A549 (cell line): ENCODE measurements at regions not wholly inside any gene's neighbourhood (a gene's known extent, or its start where the extent isn't known, plus 50 kb on each side); places are given as distances from the start of the nearest gene placed in this dataset.

Experiments
- ATAC-seq, 2 experiments: fragments of 200-7000 bp in 1 of 2; fragments of >200 bp in 1 of 2; cut with Nextera tagmentation in 1 of 2; cut with Tn5 transposase in 1 of 2; 3 replicates each; pipeline versions ENCODE4 v1.8.0 to v1.9.1; 2018 to 2020; ENCODE audit warnings: mild to moderate bottlenecking in 1 of 2, moderate library complexity in 1 of 2
- CTCF ChIA-PET: fragments of 300-600 bp; sonication (Branson Sonifier 250); formaldehyde crosslinking; extraction: SDS; loops from one replicate; lab custom pipeline; 2021; ENCODE audit warnings: antibody characterized with exemption, inconsistent platforms; lab: Yijun Ruan, JAX
- POLR2A ChIA-PET: fragments of 350-600 bp; formaldehyde crosslinking; extraction: SDS; loops from one replicate; lab custom pipeline; 2021; ENCODE audit warnings: antibody characterized with exemption, inconsistent platforms; lab: Yijun Ruan, JAX
- DNase-seq, 2 experiments: peaks; one replicate each; pipeline versions ENCODE4 v3.0.0 to v3.0.0-alpha.2; 2011 to 2016; ENCODE audit warnings: low read depth in 1 of 2, low spot score in 1 of 2
- FAIRE-seq: peaks from 2 replicates; lab custom pipeline; 2011; peaks lifted over from hg19 to GRCh38; lab: Jason Lieb, UNC
- H3K27ac ChIP-seq, 2 experiments: fragments of >200 bp; sonication (Bioruptor Twin); formaldehyde crosslinking; 3 replicates each; pipeline ENCODE4 v1.5.1; 2016 to 2017
- H3K4me1 ChIP-seq: fragments of >200 bp; sonication (Bioruptor Twin); formaldehyde crosslinking; 3 replicates; pipeline ENCODE4 v1.6.1; 2016
- H3K4me2 ChIP-seq: fragments of >200 bp; sonication (Bioruptor Twin); formaldehyde crosslinking; 3 replicates; pipeline ENCODE4 v1.6.1; 2016
- H3K4me3 ChIP-seq: fragments of >200 bp; sonication (Bioruptor Twin); formaldehyde crosslinking; 3 replicates; pipeline ENCODE4 v1.5.1; 2016
- H3K9me3 ChIP-seq: fragments of >200 bp; sonication (Bioruptor Twin); formaldehyde crosslinking; 3 replicates; pipeline ENCODE4 v1.6.1; 2016
- BCL3 ChIP-seq: fragments of >200 bp; sonication (Bioruptor Twin); formaldehyde crosslinking; IDR thresholded peaks from 3 replicates; pipeline ENCODE4 v1.6.1; 2016
- CBX2 ChIP-seq: fragments of 200-600 bp; sonication (generic); IDR thresholded peaks from 2 replicates; pipeline ENCODE4 v1.6.1; 2016; ENCODE audit warnings: low read depth, mild to moderate bottlenecking, borderline replicate concordance
- CBX8 ChIP-seq: fragments of 200-600 bp; sonication (generic); IDR thresholded peaks from 2 replicates; pipeline ENCODE4 v1.6.1; 2016
- CHD2 ChIP-seq: fragments of 150-350 bp; IDR thresholded peaks from 2 replicates; pipeline ENCODE4 v1.6.1; 2014; ENCODE audit warnings: low read length; ENCODE audit not compliant: partially characterized antibody
- CTCF ChIP-seq: fragments of >200 bp; sonication (Bioruptor Twin); formaldehyde crosslinking; IDR thresholded peaks from 3 replicates; pipeline ENCODE4 v1.5.1; 2016
- EHF ChIP-seq: fragments of 250-450 bp; sonication (Bioruptor Pico); IDR thresholded peaks from 2 replicates; pipeline ENCODE4 v1.5.0; 2020; ENCODE audit warnings: mild to moderate bottlenecking
- HES2 ChIP-seq: fragments of >200 bp; sonication (Bioruptor Twin); formaldehyde crosslinking; IDR thresholded peaks from 2 replicates; pipeline ENCODE4 v1.6.1; 2016
- HEYL ChIP-seq: fragments of 250-450 bp; sonication (Bioruptor Pico); IDR thresholded peaks from 2 replicates; pipeline ENCODE4 v1.8.0; 2021; ENCODE audit warnings: mild to moderate bottlenecking, moderate library complexity
- HOXB13 ChIP-seq: fragments of 250-450 bp; sonication (Bioruptor Pico); IDR thresholded peaks from 2 replicates; pipeline ENCODE4 v1.5.0; 2020; ENCODE audit warnings: low read depth, mild to moderate bottlenecking, moderate library complexity
- HOXB5 ChIP-seq: fragments of 250-450 bp; sonication (Bioruptor Pico); IDR thresholded peaks from 2 replicates; pipeline ENCODE4 v1.5.0; 2020; ENCODE audit warnings: mild to moderate bottlenecking, moderate library complexity
- JUN ChIP-seq, 2 experiments: fragments of >200 bp; sonication (Bioruptor Twin); formaldehyde crosslinking; IDR thresholded peaks; 2 replicates in 1 of 2; 3 replicates in 1 of 2; pipeline ENCODE4 v1.6.1; 2016 to 2017
- KDM1A ChIP-seq: fragments of 200-600 bp; sonication (generic); IDR thresholded peaks from 2 replicates; pipeline ENCODE4 v1.6.1; 2016; ENCODE audit warnings: low read depth, mild to moderate bottlenecking
- KDM5A ChIP-seq: fragments of 200-600 bp; sonication (generic); IDR thresholded peaks from 2 replicates; pipeline ENCODE4 v1.6.1; 2016; ENCODE audit warnings: antibody characterized with exemption, mild to moderate bottlenecking
- MYC ChIP-seq: IDR thresholded peaks from 2 replicates; pipeline ENCODE4 v1.6.1; 2012; ENCODE audit warnings: mild to moderate bottlenecking, inconsistent platforms, low read length, improper control_type of control experiment, borderline replicate concordance
- NPAS2 ChIP-seq: fragments of 250-450 bp; sonication (Bioruptor Pico); IDR thresholded peaks from 2 replicates; pipeline ENCODE4 v1.8.0; 2022; ENCODE audit warnings: mild to moderate bottlenecking, moderate library complexity, borderline replicate concordance
- PHF8 ChIP-seq: fragments of 200-600 bp; sonication (generic); IDR thresholded peaks from 2 replicates; pipeline ENCODE4 v1.6.1; 2016; ENCODE audit warnings: low read depth, mild to moderate bottlenecking, antibody characterized with exemption, moderate library complexity, borderline replicate concordance
- POLR2A ChIP-seq: IDR thresholded peaks from 2 replicates; pipeline ENCODE4 v1.6.1; 2012; ENCODE audit warnings: mild to moderate bottlenecking, low read length
- RCOR1 ChIP-seq: fragments of 150-350 bp; IDR thresholded peaks from 2 replicates; pipeline ENCODE4 v1.6.1; 2014; ENCODE audit warnings: antibody characterized with exemption, low read length, low read depth
- RNF2 ChIP-seq: fragments of 200-600 bp; sonication (generic); IDR thresholded peaks from 2 replicates; pipeline ENCODE4 v1.6.1; 2016; ENCODE audit warnings: low read depth, mild to moderate bottlenecking, antibody characterized with exemption, moderate library complexity, borderline replicate concordance
- SMC3 ChIP-seq: fragments of >200 bp; sonication (Bioruptor Twin); formaldehyde crosslinking; IDR thresholded peaks from 3 replicates; pipeline ENCODE4 v1.6.1; 2018; ENCODE audit warnings: inconsistent platforms
- ZC3H11A ChIP-seq: fragments of 450-650 bp; IDR thresholded peaks from 2 replicates; pipeline ENCODE4 v1.6.1; 2014; ENCODE audit warnings: antibody characterized with exemption, mild to moderate bottlenecking
- ZFP36 ChIP-seq: fragments of 450-650 bp; IDR thresholded peaks from 2 replicates; pipeline ENCODE4 v1.6.1; 2014; ENCODE audit warnings: borderline replicate concordance; ENCODE audit not compliant: partially characterized antibody
- ZSCAN20 ChIP-seq: fragments of 250-450 bp; sonication (Bioruptor Pico); IDR thresholded peaks from 2 replicates; pipeline ENCODE4 v1.8.0; 2022; ENCODE audit warnings: mild to moderate bottlenecking, moderate library complexity
- WGBS: methylation state at CpG from one replicate; pipeline ENCODE4 v1.1.6; 2017; ENCODE audit errors: missing lambda C conversion rate; 5-methylcytosine and 5-hydroxymethylcytosine counted together
- TF ChIP-seq, protein P1 (sequence below): fragments of 450-650 bp; IDR thresholded peaks from 2 replicates; pipeline ENCODE4 v1.6.1; 2014; ENCODE audit warnings: antibody characterized with exemption
- TF ChIP-seq, protein P2 (sequence below): IDR thresholded peaks from 2 replicates; pipeline ENCODE4 v1.6.1; 2012

- no peak for TF ChIP-seq HEYL (CRISPR knock-in tag)
- TF ChIP-seq NPAS2 (CRISPR knock-in tag), result no peak
- TF ChIP-seq HES2, result no peak
- TF ChIP-seq KDM5A, result no peak
- TF ChIP-seq, protein P1, sequence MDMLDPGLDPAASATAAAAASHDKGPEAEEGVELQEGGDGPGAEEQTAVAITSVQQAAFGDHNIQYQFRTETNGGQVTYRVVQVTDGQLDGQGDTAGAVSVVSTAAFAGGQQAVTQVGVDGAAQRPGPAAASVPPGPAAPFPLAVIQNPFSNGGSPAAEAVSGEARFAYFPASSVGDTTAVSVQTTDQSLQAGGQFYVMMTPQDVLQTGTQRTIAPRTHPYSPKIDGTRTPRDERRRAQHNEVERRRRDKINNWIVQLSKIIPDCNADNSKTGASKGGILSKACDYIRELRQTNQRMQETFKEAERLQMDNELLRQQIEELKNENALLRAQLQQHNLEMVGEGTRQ, result no peak
- TF ChIP-seq ZSCAN20, result no peak
- no peak for TF ChIP-seq CBX2
These were observed 360.9 kb upstream of the KCNH8 start (continued) for GRCh38 chr3:18787441-18787840.

- Histone ChIP-seq H3K4me2 (no peak overlapping the region), H3K27ac (no peak overlapping the region), H3K4me3 (no peak overlapping the region), H3K4me1 (no peaks in the 10 kb centered on the region), H3K9me3 (no peaks in the 10 kb centered on the region)
- ChIA-PET CTCF (no interaction called here), POLR2A (no interaction called here)
- no peak for TF ChIP-seq HOXB13 (CRISPR knock-in tag)
- DNase-seq (no peak), FAIRE-seq (no peak), ATAC-seq (no peak)
- 29% methylated on average over 1 of the region's 1 CpG for WGBS
These were observed 361.5 kb upstream of the KCNH8 start for GRCh38 chr3:18786650-18787323.

GRCh38 chr3:18782191-18782590 lies 357.1 kb upstream of the SATB1 start:
- 38% methylated on average over 2 of the region's 2 CpGs for WGBS
- DNase-seq, result no peak

DNA sequence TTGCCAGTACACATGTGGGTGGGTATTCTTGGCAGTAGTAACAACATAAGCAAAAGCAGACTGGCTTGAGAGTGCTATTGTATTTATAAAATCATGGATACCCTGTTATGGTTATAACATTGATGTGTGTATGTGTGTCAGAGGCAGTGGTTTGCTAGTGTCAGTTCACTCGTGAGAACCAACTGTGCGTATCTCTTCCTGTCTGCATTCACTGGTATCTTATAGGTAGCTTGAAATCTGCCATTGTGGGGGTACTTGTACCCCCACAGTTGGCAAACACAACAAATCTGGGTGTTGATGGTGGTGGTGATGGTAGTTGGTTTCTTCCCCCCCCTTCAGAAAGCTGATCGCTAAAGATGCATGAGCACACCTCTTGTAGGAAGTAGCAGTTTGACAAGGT lies 355.8 kb upstream of the SATB1 start:
- no peak overlapping the region for H3K4me3 ChIP-seq
- H3K27ac ChIP-seq, result no peak overlapping the region
- CTCF ChIA-PET, result no interaction called here
- POLR2A ChIA-PET, result no interaction called here
- DNase-seq (no peak), FAIRE-seq (no peak), ATAC-seq (no peak)
- H3K4me1 ChIP-seq, result no peaks in the 10 kb centered on the region
- H3K9me3 ChIP-seq, result no peaks in the 10 kb centered on the region
- no peak overlapping the region for H3K4me2 ChIP-seq
- TF ChIP-seq JUN (IDR thresholded peaks at IDR 0.05) (no peak), RCOR1 (no peak), ZC3H11A (no peak), ZFP36 (no peak), CTCF (no peak), HOXB5 (CRISPR knock-in tag) (no peak), SMC3 (no peak), EHF (CRISPR knock-in tag) (no peak)
- TF ChIP-seq, protein P2, sequence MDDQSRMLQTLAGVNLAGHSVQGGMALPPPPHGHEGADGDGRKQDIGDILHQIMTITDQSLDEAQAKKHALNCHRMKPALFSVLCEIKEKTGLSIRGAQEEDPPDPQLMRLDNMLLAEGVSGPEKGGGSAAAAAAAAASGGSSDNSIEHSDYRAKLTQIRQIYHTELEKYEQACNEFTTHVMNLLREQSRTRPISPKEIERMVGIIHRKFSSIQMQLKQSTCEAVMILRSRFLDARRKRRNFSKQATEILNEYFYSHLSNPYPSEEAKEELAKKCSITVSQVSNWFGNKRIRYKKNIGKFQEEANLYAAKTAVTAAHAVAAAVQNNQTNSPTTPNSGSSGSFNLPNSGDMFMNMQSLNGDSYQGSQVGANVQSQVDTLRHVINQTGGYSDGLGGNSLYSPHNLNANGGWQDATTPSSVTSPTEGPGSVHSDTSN, result no peak
- WGBS, result 14% methylated on average over 3 of the region's 3 CpGs

More at GRCh38 chr3:18782191-18782590, 357.1 kb upstream of the SATB1 start:
- ChIA-PET POLR2A (no interaction called here), CTCF (no interaction called here)
- TF ChIP-seq PHF8 (no peak), KDM1A (no peak), POLR2A (no peak), RNF2 (no peak), HOXB5 (CRISPR knock-in tag) (no peak), BCL3 (no peak), CBX8 (no peak), NPAS2 (CRISPR knock-in tag) (no peak), MYC (no peak), CHD2 (no peak), HOXB13 (CRISPR knock-in tag) (no peak)
- TF ChIP-seq, protein P1, result no peak
- Histone ChIP-seq H3K4me2 (no peak overlapping the region), H3K4me3 (no peak overlapping the region), H3K27ac (no peak overlapping the region), H3K4me1 (no peaks in the 10 kb centered on the region), H3K9me3 (no peaks in the 10 kb centered on the region)
- ATAC-seq, result no peak
- no peak for FAIRE-seq
